Spinal cord (tissue), 9 donors: ENCODE measurements at regions not wholly inside any gene's neighbourhood (a gene's known extent, or its start where the extent isn't known, plus 50 kb on each side); places are given as distances from the start of the nearest gene placed in this dataset.

Experiments
- DNase-seq, 6 donors: peaks; one replicate each; pipeline versions ENCODE4 v3.0.0 to v3.0.0-alpha.2; 2013 to 2015; ENCODE audit warnings: low spot score in 6 of 6, low read depth in 4 of 6
- H3K27ac ChIP-seq: one replicate; pipeline ENCODE4 v1.5.1; 2013; ENCODE audit warnings: low read depth, low read length, control low read depth
- H3K27me3 ChIP-seq: one replicate; pipeline ENCODE4 v1.6.1; 2013; ENCODE audit warnings: low read length; ENCODE audit not compliant: control insufficient read depth, insufficient read depth
- H3K36me3 ChIP-seq: one replicate; pipeline ENCODE4 v1.6.1; 2013; ENCODE audit warnings: low read length; ENCODE audit not compliant: control insufficient read depth, insufficient read depth
- H3K4me1 ChIP-seq: one replicate; pipeline ENCODE4 v1.6.1; 2013; ENCODE audit warnings: low read length; ENCODE audit not compliant: control insufficient read depth, insufficient read depth
- H3K4me3 ChIP-seq: one replicate; pipeline ENCODE4 v1.5.1; 2013; ENCODE audit warnings: low read depth, low read length, control low read depth
- H3K9me3 ChIP-seq: one replicate; pipeline ENCODE4 v1.6.1; 2013; ENCODE audit warnings: low read length; ENCODE audit not compliant: control insufficient read depth, insufficient read depth
- WGBS: methylation state at CpG from one replicate; pipeline ENCODE4 v1.1.5; 2013; ENCODE audit warnings: missing lambda C conversion rate; ENCODE audit not compliant: insufficient coverage; 5-methylcytosine and 5-hydroxymethylcytosine counted together
- donor health status: healthy.

- H3K4me1 ChIP-seq: no peaks in the 10 kb centered on the region
- no peaks in the 10 kb centered on the region for H3K36me3 ChIP-seq
- no peak overlapping the region for H3K27ac ChIP-seq
- H3K9me3 ChIP-seq: no peaks in the 10 kb centered on the region
- H3K27me3 ChIP-seq: no peaks in the 10 kb centered on the region
- no peak for DNase-seq
- no peak overlapping the region for H3K4me3 ChIP-seq
Observed at GRCh38 chr13:74300162-74300561, 166.0 kb upstream of the KLF12 start.

GRCh38 chr13:74299721-74300120 lies 165.5 kb upstream of the KLF12 start:
- no peaks in the 10 kb centered on the region for H3K4me1 ChIP-seq
- WGBS: no CpG with 5 or more reads among the region's 2 CpGs
- no peak overlapping the region for H3K4me3 ChIP-seq
- no peak overlapping the region for H3K27ac ChIP-seq
- no peaks in the 10 kb centered on the region for H3K27me3 ChIP-seq
- H3K9me3 ChIP-seq: no peaks in the 10 kb centered on the region
- no peaks in the 10 kb centered on the region for H3K36me3 ChIP-seq
- DNase-seq: no peak

GRCh38 chr13:74298923-74299322 lies 164.7 kb upstream of the KLF12 start:
- Histone ChIP-seq H3K4me1 (no peaks in the 10 kb centered on the region), H3K9me3 (no peaks in the 10 kb centered on the region), H3K4me3 (no peak overlapping the region), H3K27ac (no peak overlapping the region), H3K36me3 (no peaks in the 10 kb centered on the region), H3K27me3 (no peaks in the 10 kb centered on the region)
- 93% methylated on average over 4 of the region's 4 CpGs for WGBS
- no peak for DNase-seq

GRCh38 chr13:74289861-74290773 lies 155.9 kb upstream of the KLF12 start:
- no peaks in the 10 kb centered on the region for H3K9me3 ChIP-seq
- WGBS: no CpG with 5 or more reads among the region's 10 CpGs
- no peaks in the 10 kb centered on the region for H3K27me3 ChIP-seq
- H3K36me3 ChIP-seq: no peaks in the 10 kb centered on the region
- peak overlapping the region; percentile 90 for H3K27ac ChIP-seq
- peak in 5 of 6 donors; percentile 74 to 98 (median 83) for DNase-seq
- H3K4me1 ChIP-seq: peaks cover 11% of the 10 kb centered on the region
- peak overlapping the region; percentile 26 for H3K4me3 ChIP-seq

GRCh38 chr13:74289107-74289506 lies 154.9 kb upstream of the KLF12 start:
- Histone ChIP-seq H3K27ac (peak overlapping the region; percentile 90), H3K27me3 (no peaks in the 10 kb centered on the region), H3K36me3 (no peaks in the 10 kb centered on the region), H3K9me3 (no peaks in the 10 kb centered on the region), H3K4me3 (peak overlapping the region; percentile 49), H3K4me1 (peaks cover 11% of the 10 kb centered on the region)
- peak in 2 of 6 donors; percentile 18 to 47 for DNase-seq
- WGBS: 38% methylated on average over 4 of the region's 7 CpGs

GRCh38 chr13:74288361-74288911 lies 154.2 kb upstream of the KLF12 start:
- Histone ChIP-seq H3K36me3 (no peaks in the 10 kb centered on the region), H3K27me3 (no peaks in the 10 kb centered on the region), H3K4me3 (peak overlapping the region; percentile 49), H3K27ac (peak overlapping the region; percentile 90), H3K4me1 (peaks cover 11% of the 10 kb centered on the region), H3K9me3 (no peaks in the 10 kb centered on the region)
- 7% methylated on average over 6 of the region's 10 CpGs for WGBS
- DNase-seq: peak in 5 of 6 donors; percentile 71 to 93 (median 74)

- DNase-seq: peak; percentile 87 to 98 (median 96)
- Histone ChIP-seq H3K27ac (peak overlapping the region; percentile 90), H3K4me1 (peaks cover 11% of the 10 kb centered on the region), H3K4me3 (peak overlapping the region; percentile 49), H3K9me3 (no peaks in the 10 kb centered on the region), H3K27me3 (no peaks in the 10 kb centered on the region), H3K36me3 (no peaks in the 10 kb centered on the region)
- WGBS: 0% methylated on average over 2 of the region's 4 CpGs
Observed at GRCh38 chr13:74287724-74288169, 153.5 kb upstream of the KLF12 start.

GRCh38 chr13:74280795-74281490 lies 146.7 kb upstream of the KLF12 start:
- Histone ChIP-seq H3K36me3 (no peaks in the 10 kb centered on the region), H3K27ac (no peak overlapping the region), H3K27me3 (no peaks in the 10 kb centered on the region), H3K9me3 (no peaks in the 10 kb centered on the region), H3K4me1 (no peaks in the 10 kb centered on the region), H3K4me3 (no peak overlapping the region)
- no peak for DNase-seq
- 83% methylated on average over 1 of the region's 1 CpG for WGBS

GRCh38 chr13:74280093-74280794 lies 146.0 kb upstream of the KLF12 start:
- H3K27ac ChIP-seq: no peak overlapping the region
- H3K27me3 ChIP-seq: no peaks in the 10 kb centered on the region
- no peak overlapping the region for H3K4me3 ChIP-seq
- H3K4me1 ChIP-seq: no peaks in the 10 kb centered on the region
- DNase-seq: no peak
- 94% methylated on average over 3 of the region's 3 CpGs for WGBS
- H3K9me3 ChIP-seq: no peaks in the 10 kb centered on the region
- no peaks in the 10 kb centered on the region for H3K36me3 ChIP-seq
